ENCODE measurements at regions not wholly inside any gene's neighbourhood (a gene's known extent, or its start where the extent isn't known, plus 50 kb on each side); places are given as distances from the start of the nearest gene placed in this dataset.

GRCh38 chr18:28485918-28486317 is 309.0 kb upstream of the CDH2 start (continued):
- TF ChIP-seq CBX5 (IDR thresholded peaks at IDR 0.05; ENCODE audit: low read depth, low read length), result no peak
- no peak for TF ChIP-seq POU5F1 (IDR thresholded peaks at IDR 0.05; ENCODE audit: low read depth, low read length)
- no peak for TF ChIP-seq CREB1 (IDR thresholded peaks at IDR 0.05)
- TF ChIP-seq RNF2 (IDR thresholded peaks at IDR 0.05; ENCODE audit: borderline replicate concordance, low read depth, low read length, missing control alignments, poor library complexity, severe bottlenecking), result no peak
- no peak for TF ChIP-seq TBP (IDR thresholded peaks at IDR 0.05; ENCODE audit: low read depth, low read length)
